ENCODE measurements at regions not wholly inside any gene's neighbourhood (a gene's known extent, or its start where the extent isn't known, plus 50 kb on each side); places are given as distances from the start of the nearest gene placed in this dataset.

- TF ChIP-seq ZBTB40 (IDR thresholded peaks at IDR 0.05; ENCODE audit: borderline replicate concordance) = no peak
- TF ChIP-seq ZSCAN29 (IDR thresholded peaks at IDR 0.05) = peak; percentile 85
- TF ChIP-seq ATF2 (IDR thresholded peaks at IDR 0.05; ENCODE audit: low read length) = peak; percentile 99
- TF ChIP-seq ELK1 (IDR thresholded peaks at IDR 0.05; ENCODE audit: low read depth, low read length) = peak; percentile 61; the same call in 1 of the 2 replicates
- peak; percentile 91 for TF ChIP-seq CUX1 (IDR thresholded peaks at IDR 0.05; ENCODE audit: insufficient replicate concordance, low read depth, low read length)
- peak; percentile 91 for TF ChIP-seq MEF2A (IDR thresholded peaks at IDR 0.05; ENCODE audit: insufficient read depth, low read depth, low read length)
- TF ChIP-seq RAD51 (IDR thresholded peaks at IDR 0.05) = peak; percentile 84
- no peak for TF ChIP-seq MAX (IDR thresholded peaks at IDR 0.05; ENCODE audit: low read depth, low read length)
- TF ChIP-seq BCL3 (IDR thresholded peaks at IDR 0.05; ENCODE audit: borderline replicate concordance, insufficient read depth, low read depth, low read length, poor library complexity, severe bottlenecking) = peak; percentile 94
- TF ChIP-seq HSF1 (IDR thresholded peaks at IDR 0.05; ENCODE audit: low read depth, low read length) = no peak
Measured at GRCh38 chr1:192516776-192517297, 58.7 kb upstream of the RGS1 start (continued).
